Vagina (tissue), 2 donors: ENCODE measurements at regions not wholly inside any gene's neighbourhood (a gene's known extent, or its start where the extent isn't known, plus 50 kb on each side); places are given as distances from the start of the nearest gene placed in this dataset.

Experiments
- DNase-seq, 2 donors: peaks; one replicate each; pipeline ENCODE4 v3.0.0-alpha.2; 2017; ENCODE audit errors: extremely low spot score in 2 of 2
- H3K27ac ChIP-seq: fragments of 200-600 bp; sonication (generic); one replicate; pipeline ENCODE4 v1.5.1; 2019
- H3K27me3 ChIP-seq: fragments of 200-600 bp; sonication (generic); one replicate; pipeline ENCODE4 v1.5.1; 2019
- H3K36me3 ChIP-seq, 2 donors: fragments of 200-600 bp; sonication (generic); one replicate each; pipeline ENCODE4 v1.5.1; 2017 to 2019
- H3K4me1 ChIP-seq: fragments of 200-600 bp; sonication (generic); one replicate; pipeline ENCODE4 v1.5.1; 2019
- H3K4me3 ChIP-seq, 2 donors: fragments of 200-600 bp; sonication (generic); 1 replicate in 1 of 2; 2 replicates in 1 of 2; pipeline ENCODE4 v1.5.1; 2016 to 2019
- H3K9me3 ChIP-seq: fragments of 200-600 bp; sonication (generic); one replicate; pipeline ENCODE4 v1.5.1; 2019
- POLR2A ChIP-seq, 2 donors: fragments of 450-650 bp; IDR thresholded peaks; one replicate each; pipeline ENCODE4 v1.6.1; 2017; ENCODE audit warnings: antibody characterized with exemption in 2 of 2, mild to moderate bottlenecking in 2 of 2, moderate library complexity in 2 of 2
- POLR2AphosphoS5 ChIP-seq, 2 donors: sonication (generic); formaldehyde crosslinking; IDR thresholded peaks; one replicate each; pipeline ENCODE4 v1.9.0; 2017; ENCODE audit warnings: antibody characterized with exemption in 2 of 2, mild to moderate bottlenecking in 2 of 2, low read depth in 1 of 2; ENCODE audit not compliant: insufficient read depth in 1 of 2
- intact Hi-C: fragments of 100-400 bp; cut with DNase I; formaldehyde crosslinking; loops from one replicate; pipeline ENCODE4 v1.15.1; 2023
- TF ChIP-seq, protein P1 (sequence below), 3 experiments: fragments of 450-650 bp in 2 of 3; fragments of 200-600 bp in 1 of 3; sonication (generic) in 1 of 3; IDR thresholded peaks; one replicate each; pipeline ENCODE4 v1.5.1; 2017 to 2019; ENCODE audit warnings: antibody characterized with exemption in 3 of 3, mild to moderate bottlenecking in 2 of 3, moderate library complexity in 2 of 3

- Histone ChIP-seq H3K4me1 (peaks cover 49% of the 10 kb centered on the region), H3K9me3 (no peaks in the 10 kb centered on the region), H3K4me3 (no peak overlapping the region), H3K27me3 (no peaks in the 10 kb centered on the region), H3K36me3 (no peaks in the 10 kb centered on the region), H3K27ac (peak overlapping the region; percentile 80)
- TF ChIP-seq POLR2A (IDR thresholded peaks at IDR 0.05) (no peak), POLR2AphosphoS5 (IDR thresholded peaks at IDR 0.05; ENCODE audit: insufficient read depth in 1 of 2, low read depth in 1 of 2) (no peak)
- intact Hi-C loops: no loop called here
- peak in 1 of 2 donors; percentile 81 for DNase-seq
Measured at GRCh38 chr6:170029416-170030283, 261.2 kb downstream of the DLL1 start.

- no peaks in the 10 kb centered on the region for H3K36me3 ChIP-seq
- H3K9me3 ChIP-seq: no peaks in the 10 kb centered on the region
- DNase-seq: peak in 1 of 2 donors; percentile 85
- peaks cover 52% of the 10 kb centered on the region for H3K4me1 ChIP-seq
- intact Hi-C loops: no loop called here
- no peaks in the 10 kb centered on the region for H3K27me3 ChIP-seq
- no peak overlapping the region for H3K27ac ChIP-seq
- TF ChIP-seq, protein P1, sequence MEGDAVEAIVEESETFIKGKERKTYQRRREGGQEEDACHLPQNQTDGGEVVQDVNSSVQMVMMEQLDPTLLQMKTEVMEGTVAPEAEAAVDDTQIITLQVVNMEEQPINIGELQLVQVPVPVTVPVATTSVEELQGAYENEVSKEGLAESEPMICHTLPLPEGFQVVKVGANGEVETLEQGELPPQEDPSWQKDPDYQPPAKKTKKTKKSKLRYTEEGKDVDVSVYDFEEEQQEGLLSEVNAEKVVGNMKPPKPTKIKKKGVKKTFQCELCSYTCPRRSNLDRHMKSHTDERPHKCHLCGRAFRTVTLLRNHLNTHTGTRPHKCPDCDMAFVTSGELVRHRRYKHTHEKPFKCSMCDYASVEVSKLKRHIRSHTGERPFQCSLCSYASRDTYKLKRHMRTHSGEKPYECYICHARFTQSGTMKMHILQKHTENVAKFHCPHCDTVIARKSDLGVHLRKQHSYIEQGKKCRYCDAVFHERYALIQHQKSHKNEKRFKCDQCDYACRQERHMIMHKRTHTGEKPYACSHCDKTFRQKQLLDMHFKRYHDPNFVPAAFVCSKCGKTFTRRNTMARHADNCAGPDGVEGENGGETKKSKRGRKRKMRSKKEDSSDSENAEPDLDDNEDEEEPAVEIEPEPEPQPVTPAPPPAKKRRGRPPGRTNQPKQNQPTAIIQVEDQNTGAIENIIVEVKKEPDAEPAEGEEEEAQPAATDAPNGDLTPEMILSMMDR (IDR thresholded peaks at IDR 0.05): no peak
- TF ChIP-seq POLR2AphosphoS5 (IDR thresholded peaks at IDR 0.05; ENCODE audit: insufficient read depth in 1 of 2, low read depth in 1 of 2): no peak
- TF ChIP-seq POLR2A (IDR thresholded peaks at IDR 0.05): no peak
- no peak overlapping the region for H3K4me3 ChIP-seq
Measured at GRCh38 chr6:170028629-170029345, 262.1 kb downstream of the DLL1 start.

- Histone ChIP-seq H3K9me3 (no peaks in the 10 kb centered on the region), H3K4me3 (no peak overlapping the region), H3K4me1 (peaks cover 63% of the 10 kb centered on the region), H3K36me3 (no peaks in the 10 kb centered on the region), H3K27ac (no peak overlapping the region), H3K27me3 (no peaks in the 10 kb centered on the region)
- intact Hi-C loops: no loop called here
- DNase-seq: peak in 1 of 2 donors; percentile 81
- TF ChIP-seq POLR2A (IDR thresholded peaks at IDR 0.05): no peak
- TF ChIP-seq, protein P1 (IDR thresholded peaks at IDR 0.05): no peak
- TF ChIP-seq POLR2AphosphoS5 (IDR thresholded peaks at IDR 0.05; ENCODE audit: insufficient read depth in 1 of 2, low read depth in 1 of 2): no peak
Measured at GRCh38 chr6:170027647-170028043, 263.2 kb downstream of the DLL1 start.

DNA sequence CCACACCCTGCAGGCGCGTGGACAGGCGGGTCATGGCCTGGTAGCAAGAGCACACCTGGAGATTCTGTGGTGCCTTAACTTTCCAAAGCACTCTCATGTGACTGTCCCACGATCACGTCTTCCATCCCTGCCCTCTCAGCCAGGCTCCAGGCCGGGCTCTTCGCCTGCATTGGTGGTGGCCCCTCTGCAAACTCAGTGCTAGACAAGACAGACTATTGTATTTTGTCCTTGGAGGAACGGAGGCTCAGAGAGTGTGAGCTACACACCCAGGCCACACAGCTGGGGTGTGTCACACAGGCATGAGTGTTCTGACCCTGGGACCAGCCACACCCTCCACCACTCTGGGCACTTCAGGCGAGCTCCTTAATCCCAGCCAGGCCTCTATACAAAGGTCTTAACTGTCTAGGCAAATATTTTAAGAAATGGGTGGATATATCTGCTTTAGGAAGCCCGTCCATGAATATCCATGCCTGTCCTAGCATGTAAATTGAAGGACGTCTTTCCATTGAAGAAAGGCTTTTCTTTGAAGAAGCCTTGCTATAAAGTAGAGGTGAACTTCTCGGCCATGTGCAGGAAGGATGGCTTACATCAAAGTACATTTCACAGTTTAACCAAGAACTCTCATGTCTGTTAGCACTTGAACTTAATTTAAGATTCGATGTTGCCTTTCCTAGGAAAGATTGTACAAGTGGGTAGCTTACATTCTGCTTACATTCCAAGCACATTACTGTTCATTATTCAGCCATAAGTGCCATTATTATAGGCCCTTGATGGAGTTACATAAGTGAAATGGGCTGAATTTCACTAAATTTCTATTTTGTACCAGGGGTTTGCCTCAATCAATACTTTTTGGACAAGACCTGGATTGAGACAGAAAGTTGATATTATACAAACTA lies 263.9 kb downstream of the DLL1 start:
- peak overlapping the region; percentile 77 for H3K27ac ChIP-seq

More for the DNA sequence above, 263.9 kb downstream of the DLL1 start:
- H3K9me3 ChIP-seq: no peaks in the 10 kb centered on the region
- intact Hi-C loops: no loop called here
- TF ChIP-seq POLR2A (IDR thresholded peaks at IDR 0.05): no peak
- TF ChIP-seq, protein P1 (IDR thresholded peaks at IDR 0.05): no peak
- TF ChIP-seq POLR2AphosphoS5 (IDR thresholded peaks at IDR 0.05; ENCODE audit: insufficient read depth in 1 of 2, low read depth in 1 of 2): no peak
- H3K36me3 ChIP-seq: no peaks in the 10 kb centered on the region
- no peak overlapping the region for H3K4me3 ChIP-seq
- peaks cover 57% of the 10 kb centered on the region for H3K4me1 ChIP-seq
- H3K27me3 ChIP-seq: no peaks in the 10 kb centered on the region
- DNase-seq: peak in 1 of 2 donors; percentile 84
